Psoas muscle (tissue), 7 donors: ENCODE measurements at regions not wholly inside any gene's neighbourhood (a gene's known extent, or its start where the extent isn't known, plus 50 kb on each side); places are given as distances from the start of the nearest gene placed in this dataset.

Experiments used
- ATAC-seq, 4 donors: fragments of 200-7000 bp; cut with Tn5 transposase; one replicate each; pipeline ENCODE4 v1.9.1; 2020; ENCODE audit warnings: moderate library complexity in 3 of 4, mild to moderate bottlenecking in 2 of 4
- DNase-seq, 2 donors: peaks; one replicate each; pipeline ENCODE4 v3.0.0-alpha.2; 2020
- H3K27ac ChIP-seq: fragments of 200-600 bp; one replicate; pipeline ENCODE4 v1.8.0; 2022
- H3K27me3 ChIP-seq, 3 donors: fragments of 200-600 bp in 1 of 3; one replicate each; pipeline versions ENCODE4 v1.6.1 to v1.8.0; 2013 to 2022; ENCODE audit warnings: low read length in 2 of 3, mild to moderate bottlenecking in 2 of 3, moderate library complexity in 1 of 3; ENCODE audit not compliant: insufficient read depth in 3 of 3
- H3K36me3 ChIP-seq, 2 donors: fragments of 200-600 bp in 1 of 2; one replicate each; pipeline versions ENCODE4 v1.6.1 to v1.8.0; 2013 to 2022; ENCODE audit warnings: low read depth in 1 of 2, mild to moderate bottlenecking in 1 of 2, moderate library complexity in 1 of 2; ENCODE audit not compliant: insufficient read depth in 1 of 2
- H3K4me1 ChIP-seq: fragments of 200-600 bp; one replicate; pipeline ENCODE4 v1.8.0; 2022
- H3K4me3 ChIP-seq: fragments of 200-600 bp; one replicate; pipeline ENCODE4 v1.8.0; 2022; ENCODE audit warnings: mild to moderate bottlenecking
- H3K9me3 ChIP-seq: fragments of 200-600 bp; one replicate; pipeline ENCODE4 v1.8.0; 2022
- WGBS, 3 donors: extraction: QIAGEN DNeasy Blood & Tissue Kit; methylation state at CpG; one replicate each; pipeline versions ENCODE4 v1.1.6 to v1.1.7; 2013; 5-methylcytosine and 5-hydroxymethylcytosine counted together
- intact Hi-C, 2 donors: fragments of 100-400 bp; cut with DNase I; formaldehyde crosslinking; loops; one replicate each; pipeline versions ENCODE4 v1.11.0 to v1.14.2; 2022
- TF ChIP-seq, protein P1 (sequence below): fragments of 200-600 bp; IDR thresholded peaks from one replicate; pipeline ENCODE4 v1.8.0; 2022; ENCODE audit warnings: antibody characterized with exemption
- donor health status: healthy with polysubstance abuse.
- donor health status: DM: no; HTN: no; CAD: no; lungs with moderate emphysema.
- donor health status: Bipolar disorder and iron deficiency.
- donor health status: healthy.
- donor health status: DM: yes; HTN: yes; CAD: no.
- donor health status: DM: no; HTN: no; CAD: no.
- donor health status: DM: yes; HTN: yes; CAD: no.

GRCh38 chr3:84439476-84439875 is 519.3 kb upstream of the CADM2 start:
- Histone ChIP-seq H3K36me3 (no peaks in the 10 kb centered on the region), H3K27ac (no peak overlapping the region), H3K27me3 (no peaks in the 10 kb centered on the region), H3K9me3 (no peaks in the 10 kb centered on the region), H3K4me3 (no peak overlapping the region), H3K4me1 (no peaks in the 10 kb centered on the region)
- TF ChIP-seq, protein P1, sequence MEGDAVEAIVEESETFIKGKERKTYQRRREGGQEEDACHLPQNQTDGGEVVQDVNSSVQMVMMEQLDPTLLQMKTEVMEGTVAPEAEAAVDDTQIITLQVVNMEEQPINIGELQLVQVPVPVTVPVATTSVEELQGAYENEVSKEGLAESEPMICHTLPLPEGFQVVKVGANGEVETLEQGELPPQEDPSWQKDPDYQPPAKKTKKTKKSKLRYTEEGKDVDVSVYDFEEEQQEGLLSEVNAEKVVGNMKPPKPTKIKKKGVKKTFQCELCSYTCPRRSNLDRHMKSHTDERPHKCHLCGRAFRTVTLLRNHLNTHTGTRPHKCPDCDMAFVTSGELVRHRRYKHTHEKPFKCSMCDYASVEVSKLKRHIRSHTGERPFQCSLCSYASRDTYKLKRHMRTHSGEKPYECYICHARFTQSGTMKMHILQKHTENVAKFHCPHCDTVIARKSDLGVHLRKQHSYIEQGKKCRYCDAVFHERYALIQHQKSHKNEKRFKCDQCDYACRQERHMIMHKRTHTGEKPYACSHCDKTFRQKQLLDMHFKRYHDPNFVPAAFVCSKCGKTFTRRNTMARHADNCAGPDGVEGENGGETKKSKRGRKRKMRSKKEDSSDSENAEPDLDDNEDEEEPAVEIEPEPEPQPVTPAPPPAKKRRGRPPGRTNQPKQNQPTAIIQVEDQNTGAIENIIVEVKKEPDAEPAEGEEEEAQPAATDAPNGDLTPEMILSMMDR = no peak
- WGBS, 3 donors = 88 to 92% (median 90%) methylated on average over 1 of the region's 1 CpG
- DNase-seq (no peak), ATAC-seq (no peak)
- intact Hi-C loops = no loop called here

- DNase-seq (no peak), ATAC-seq (no peak)
- Histone ChIP-seq H3K4me3 (no peak overlapping the region), H3K27me3 (no peaks in the 10 kb centered on the region), H3K4me1 (no peaks in the 10 kb centered on the region), H3K27ac (no peak overlapping the region), H3K9me3 (no peaks in the 10 kb centered on the region), H3K36me3 (no peaks in the 10 kb centered on the region)
- WGBS, 3 donors = 72 to 78% (median 77%) methylated on average over 11 of the region's 11 CpGs
- TF ChIP-seq, protein P1 = no peak
- intact Hi-C loops = no loop called here
Measured at GRCh38 chr3:84440291-84440690, 518.5 kb upstream of the CADM2 start.

GRCh38 chr3:84442533-84442932 is 516.3 kb upstream of the CADM2 start:
- TF ChIP-seq, protein P1 = no peak
- Histone ChIP-seq H3K27ac (no peak overlapping the region), H3K36me3 (no peaks in the 10 kb centered on the region), H3K4me3 (no peak overlapping the region), H3K27me3 (no peaks in the 10 kb centered on the region), H3K4me1 (no peaks in the 10 kb centered on the region), H3K9me3 (no peaks in the 10 kb centered on the region)
- ATAC-seq (no peak), DNase-seq (no peak)
- intact Hi-C loops = no loop called here
- WGBS, 3 donors = 81 to 88% (median 86%) methylated on average over 2 of the region's 2 CpGs

DNA sequence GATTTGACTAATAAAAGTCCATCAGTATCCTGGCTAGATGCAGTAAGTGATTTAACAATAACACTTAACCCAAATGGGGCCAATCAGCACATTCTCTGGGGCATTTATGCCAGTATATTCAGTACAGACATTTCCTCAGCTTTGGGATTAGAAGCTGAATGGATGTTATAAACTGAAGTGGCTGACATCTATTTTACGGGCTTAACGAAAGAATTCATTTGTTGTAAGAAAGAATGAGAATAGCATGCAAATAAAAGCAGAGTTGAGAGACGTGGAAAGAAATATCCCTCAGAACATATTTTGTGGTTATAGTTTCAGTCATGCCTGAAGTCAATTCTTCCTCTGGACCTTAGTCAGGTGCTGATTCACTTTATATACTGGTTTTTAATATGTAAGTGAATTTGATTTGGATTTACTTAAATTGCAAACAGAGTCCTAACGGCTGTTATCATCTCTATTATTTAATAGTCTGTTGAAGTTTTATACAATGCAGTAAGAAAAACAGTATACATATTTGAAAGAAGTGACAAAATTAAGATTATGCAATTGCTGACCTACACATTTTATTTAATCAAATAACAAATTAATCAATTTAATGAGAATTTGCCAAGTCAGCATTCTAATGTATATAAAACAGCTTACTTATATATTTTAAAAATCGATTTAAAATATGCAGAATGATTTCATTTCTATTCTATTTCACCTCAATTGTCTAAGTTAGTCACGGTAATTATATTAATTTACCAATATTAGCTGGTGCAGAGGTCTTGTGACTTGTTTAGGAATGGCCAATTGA is 513.9 kb upstream of the CADM2 start:
- H3K36me3 ChIP-seq = no peaks in the 10 kb centered on the region
- intact Hi-C loops = no loop called here
- H3K27ac ChIP-seq = no peak overlapping the region
- no peaks in the 10 kb centered on the region for H3K27me3 ChIP-seq
- H3K4me3 ChIP-seq = no peak overlapping the region
- WGBS, 3 donors = 50 to 69% (median 59%) methylated on average over 6 of the region's 6 CpGs
- no peak for DNase-seq
- no peaks in the 10 kb centered on the region for H3K4me1 ChIP-seq
- no peaks in the 10 kb centered on the region for H3K9me3 ChIP-seq
- no peak for ATAC-seq
- TF ChIP-seq, protein P1 = no peak

GRCh38 chr3:84487296-84487695 is 471.5 kb upstream of the CADM2 start:
- no peak overlapping the region for H3K4me3 ChIP-seq
- no peaks in the 10 kb centered on the region for H3K4me1 ChIP-seq
- DNase-seq (no peak), ATAC-seq (no peak)
- 84 to 89% (median 88%) methylated on average over 8 of the region's 8 CpGs for WGBS, 3 donors
- H3K36me3 ChIP-seq = no peaks in the 10 kb centered on the region
- TF ChIP-seq, protein P1 = no peak
- intact Hi-C loops = no loop called here
- H3K27me3 ChIP-seq = no peaks in the 10 kb centered on the region
- no peak overlapping the region for H3K27ac ChIP-seq
- H3K9me3 ChIP-seq = peaks cover 8% of the 10 kb centered on the region
